GM19397 (cell line): ENCODE measurements at regions not wholly inside any gene's neighbourhood (a gene's known extent, or its start where the extent isn't known, plus 50 kb on each side); places are given as distances from the start of the nearest gene placed in this dataset.
"Not testable (repeated sequence)": the region's sequence is repeated elsewhere in the genome, so short reads cannot be mapped to it uniquely, and the experiment has no call there.

Source experiments
- ATAC-seq: cut with Tn5 transposase; IDR thresholded peaks from one replicate; pipeline ENCODE4 v1.9.1; 2021; ENCODE audit warnings: mild to moderate bottlenecking, moderate library complexity; ENCODE audit not compliant: unreplicated experiment

DNA sequence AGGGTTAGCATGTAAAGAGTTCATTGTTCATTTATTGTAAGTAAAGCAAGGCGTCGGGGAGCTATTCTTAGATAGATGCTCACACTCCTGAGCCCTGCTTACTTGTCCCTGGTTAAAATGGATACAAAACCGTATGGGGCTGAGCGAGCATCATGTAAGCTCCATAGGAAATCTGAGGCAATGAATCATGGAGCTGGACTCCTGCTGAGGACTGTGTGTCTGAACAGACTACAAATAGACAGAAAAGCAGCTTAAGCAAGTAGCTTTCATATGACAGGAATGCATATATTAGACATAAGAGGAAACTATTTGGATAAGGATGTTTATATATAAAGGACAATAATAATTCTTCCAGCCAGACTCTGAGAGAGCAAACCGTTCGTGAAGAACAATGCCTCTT is 604.9 kb upstream of the PTBP2 start:
- ATAC-seq = no peak

DNA sequence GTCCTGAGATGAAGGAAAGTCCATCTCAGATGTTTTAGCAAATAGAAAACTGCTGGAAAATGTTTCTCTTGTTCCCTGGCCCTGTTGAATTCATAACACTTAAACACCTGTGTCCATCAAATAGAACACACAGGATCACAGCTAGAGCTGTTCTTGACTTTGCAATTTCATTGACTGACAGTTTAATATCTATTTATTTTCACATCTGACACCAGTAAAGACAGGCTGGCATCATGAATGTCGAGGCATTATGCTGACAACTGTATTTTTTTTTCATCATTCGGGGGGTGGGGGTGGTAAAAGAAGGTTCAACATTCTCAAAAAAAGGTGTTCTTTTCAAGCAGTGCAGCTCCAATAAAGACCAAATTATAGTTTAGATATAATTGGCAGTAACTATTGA is 591.2 kb upstream of the PTBP2 start:
- ATAC-seq = no peak

DNA sequence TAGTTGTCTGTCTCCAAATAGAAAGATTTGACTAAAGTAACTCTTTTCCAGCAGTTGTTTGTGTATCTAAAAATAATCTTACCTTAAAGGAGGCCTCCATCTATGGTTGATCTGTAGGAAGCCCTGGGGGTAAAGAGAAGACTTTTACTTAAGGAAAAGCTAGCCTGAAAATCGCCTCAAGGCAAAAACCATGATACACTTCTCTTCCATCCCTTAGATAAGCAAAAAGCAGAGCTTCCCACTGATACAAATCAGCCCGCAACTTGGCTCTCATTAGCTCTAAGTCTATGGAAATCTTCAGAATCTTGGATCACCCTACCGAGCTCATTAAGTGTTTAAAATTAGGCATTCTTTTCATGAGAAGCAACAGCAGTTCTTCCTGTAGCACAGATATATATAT is 576.9 kb upstream of the PTBP2 start:
- ATAC-seq = no peak

DNA sequence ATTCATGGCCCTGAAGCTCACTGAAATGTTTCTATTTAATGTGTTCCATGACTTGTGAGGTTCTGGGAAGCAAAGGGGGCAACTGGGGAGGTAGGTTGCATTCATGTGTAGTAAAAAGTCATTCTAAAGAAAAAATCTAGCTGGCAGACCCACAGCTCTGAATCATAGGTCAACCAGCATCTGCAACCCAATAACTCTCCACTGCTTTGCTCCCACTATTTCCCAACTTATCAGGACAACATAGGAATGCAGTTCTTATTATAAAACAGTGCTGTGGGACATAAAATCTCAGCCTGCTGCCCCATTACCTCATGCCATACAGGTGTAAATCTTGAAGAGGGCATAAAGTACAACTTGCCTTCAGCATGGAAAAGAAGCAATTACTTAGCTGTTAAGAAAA is 576.1 kb upstream of the PTBP2 start:
- ATAC-seq = no peak

DNA sequence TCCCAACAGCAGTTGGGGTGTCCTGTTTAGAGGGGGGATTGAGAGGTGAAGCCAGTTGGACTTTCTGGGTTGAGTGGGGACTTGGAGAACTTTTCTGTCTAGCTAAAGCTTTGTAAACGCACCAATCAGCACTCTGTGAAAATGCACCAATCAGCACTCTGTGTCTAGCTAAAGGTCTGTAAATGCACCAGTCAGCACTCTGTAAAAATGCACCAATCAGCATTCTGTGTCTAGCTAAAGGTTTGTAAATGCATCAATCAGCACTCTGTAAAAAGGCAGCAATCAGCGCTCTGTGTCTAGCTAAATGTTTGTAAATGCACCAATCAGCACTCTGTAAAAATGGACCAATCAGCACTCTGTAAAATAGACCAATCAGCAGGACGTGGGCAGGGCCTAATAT is 568.6 kb upstream of the PTBP2 start:
- ATAC-seq = not testable (repeated sequence)

DNA sequence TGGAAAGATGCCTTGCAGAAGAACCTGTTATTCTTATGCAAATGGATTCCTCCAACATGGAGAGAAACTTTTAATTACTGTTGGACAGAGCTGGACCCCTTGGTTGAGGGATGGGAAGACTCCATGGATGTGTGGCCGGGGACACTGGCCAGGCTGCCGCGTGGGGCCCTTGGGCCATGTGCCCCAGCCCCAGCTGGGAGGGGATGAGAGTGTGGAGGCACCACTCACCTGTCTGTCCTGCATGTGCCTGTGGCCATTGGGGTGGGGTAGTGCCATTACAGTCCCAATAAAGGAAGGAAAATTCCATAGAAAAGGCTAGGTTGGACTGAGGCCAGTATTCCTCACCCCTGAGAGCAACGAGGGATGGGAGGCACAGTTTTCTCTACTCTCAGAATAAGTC is 564.5 kb upstream of the PTBP2 start:
- ATAC-seq = no peak

DNA sequence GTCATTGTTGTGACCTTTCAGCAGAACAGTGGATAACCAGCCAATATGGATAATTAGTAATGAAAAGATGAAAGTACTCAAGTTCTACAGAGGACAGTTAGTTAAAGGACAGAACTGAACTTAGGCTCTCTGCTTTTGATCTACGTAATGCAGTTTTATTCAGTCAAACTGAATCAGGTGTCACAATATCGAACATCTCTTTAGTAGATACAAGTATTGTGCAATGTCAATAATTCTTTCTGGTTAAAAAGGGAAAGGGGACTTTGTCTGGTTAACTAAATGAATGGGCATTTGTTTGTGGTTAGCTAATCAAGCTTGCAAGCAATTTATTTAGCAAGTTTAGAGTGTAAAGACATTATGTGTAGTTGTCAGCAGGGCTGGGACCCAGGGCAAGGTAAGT is 562.2 kb upstream of the PTBP2 start:
- no peak for ATAC-seq

DNA sequence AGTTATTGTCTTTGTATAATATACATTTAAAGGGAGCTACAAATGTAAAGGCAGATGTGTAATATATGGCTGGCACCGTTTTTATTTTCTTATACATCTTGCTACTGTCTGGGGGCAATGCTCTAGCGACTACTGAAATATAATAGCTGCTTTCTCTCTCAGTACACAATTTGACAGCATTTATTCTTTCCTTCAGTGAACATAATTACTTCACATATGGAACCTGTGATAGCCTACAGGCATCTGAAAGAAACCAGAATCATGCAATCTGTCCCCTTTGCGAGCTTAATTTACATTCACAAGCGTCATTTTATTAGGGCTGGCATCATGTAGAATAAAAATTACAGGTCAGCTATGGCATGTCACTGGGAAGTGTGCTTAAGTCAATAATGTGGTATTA is 557.5 kb upstream of the PTBP2 start:
- ATAC-seq = no peak

DNA sequence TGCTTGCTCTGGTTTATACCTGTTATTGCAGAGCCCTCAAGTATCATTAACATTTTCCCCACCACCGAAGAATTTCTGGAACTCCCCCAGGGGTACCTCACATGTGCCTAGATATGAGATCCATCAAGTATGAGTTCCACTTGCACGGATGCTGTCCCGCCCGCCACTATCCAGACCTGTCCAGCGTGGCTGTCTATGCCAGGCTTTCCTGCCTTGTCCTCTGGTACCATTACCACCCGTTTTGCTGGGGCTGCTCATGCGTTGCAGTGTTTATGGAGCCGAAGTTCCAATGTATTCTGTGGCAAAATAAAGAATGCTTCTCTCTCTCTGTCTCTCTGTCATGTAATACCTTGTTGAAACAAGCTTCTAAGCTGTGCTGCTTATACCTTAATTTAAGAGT is 543.5 kb upstream of the PTBP2 start:
- ATAC-seq = no peak

DNA sequence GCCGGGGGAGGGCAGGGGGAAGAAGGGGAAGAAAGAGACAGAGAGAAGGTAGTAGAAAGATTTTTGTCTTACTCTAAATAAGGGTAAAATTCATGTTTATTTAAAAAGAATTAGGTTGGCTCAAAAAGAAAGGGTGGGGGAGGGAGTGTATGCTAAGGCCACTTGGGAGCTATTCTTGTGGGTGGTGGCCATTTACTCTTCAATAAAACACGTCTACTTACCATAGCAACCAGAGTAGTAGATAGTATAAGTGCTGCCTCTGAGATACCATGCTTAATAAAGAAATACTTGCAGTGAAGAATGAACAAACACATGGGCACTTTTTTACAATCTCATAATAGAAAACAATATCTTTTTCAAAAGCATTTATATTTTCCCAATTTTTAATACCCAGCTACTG is 538.1 kb upstream of the PTBP2 start:
- no peak for ATAC-seq

DNA sequence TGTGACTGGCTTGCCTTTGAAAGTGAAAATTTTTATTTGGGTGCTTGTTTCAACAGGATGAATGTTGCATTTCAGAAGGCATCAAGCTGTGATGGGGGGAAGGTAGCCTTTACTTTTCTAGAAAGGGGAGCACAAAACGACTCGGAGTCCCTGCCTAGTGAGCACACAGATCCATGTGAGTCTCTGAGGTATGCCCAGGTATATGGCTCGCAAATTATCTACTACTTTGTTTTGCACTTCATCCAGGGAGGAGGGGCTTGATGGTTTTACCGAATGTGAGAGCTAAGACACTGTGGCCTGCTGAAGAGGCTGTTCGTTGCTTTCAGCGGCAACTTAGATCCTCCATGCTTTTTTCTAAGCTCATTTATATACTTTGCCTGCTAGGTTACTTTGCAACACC is 537.7 kb upstream of the PTBP2 start:
- ATAC-seq = no peak

DNA sequence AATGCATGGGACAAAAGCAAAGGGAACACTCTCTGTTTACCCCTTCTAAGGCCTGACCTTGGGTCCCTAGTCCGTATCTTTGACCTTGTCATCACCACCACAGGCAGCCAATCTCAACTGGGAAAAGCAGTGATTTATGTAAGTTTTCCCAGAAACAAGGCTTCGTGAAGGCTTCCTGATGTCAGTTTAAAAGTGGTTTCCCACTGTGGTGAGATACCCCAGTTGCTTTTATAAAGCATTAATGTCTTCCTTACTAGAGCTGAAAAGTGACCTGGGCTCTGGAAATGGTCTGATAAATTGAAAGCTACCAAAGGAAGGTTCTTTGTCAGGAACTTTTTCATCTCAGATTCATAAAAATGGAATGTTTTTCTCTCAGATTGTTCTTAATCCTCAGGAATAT is 536.4 kb upstream of the PTBP2 start:
- no peak for ATAC-seq

DNA sequence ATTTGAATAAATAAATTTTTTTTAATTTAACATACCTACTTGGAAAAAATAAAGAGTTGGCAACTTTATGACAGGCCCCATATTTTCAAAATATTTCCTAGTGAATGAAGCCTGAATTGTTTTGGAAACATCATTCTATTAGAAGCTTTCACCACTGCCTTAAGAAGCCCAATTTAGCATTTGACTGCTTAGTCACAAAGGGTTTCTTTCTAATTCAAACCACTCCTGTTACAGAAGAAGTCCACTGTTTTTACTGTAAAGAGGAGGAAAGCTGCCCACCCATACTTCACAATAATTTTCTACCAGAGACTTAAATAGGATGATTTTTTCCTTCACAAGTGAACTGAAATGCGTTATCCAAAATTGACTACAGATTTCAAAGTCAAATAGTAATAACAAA is 534.6 kb upstream of the PTBP2 start:
- no peak for ATAC-seq

DNA sequence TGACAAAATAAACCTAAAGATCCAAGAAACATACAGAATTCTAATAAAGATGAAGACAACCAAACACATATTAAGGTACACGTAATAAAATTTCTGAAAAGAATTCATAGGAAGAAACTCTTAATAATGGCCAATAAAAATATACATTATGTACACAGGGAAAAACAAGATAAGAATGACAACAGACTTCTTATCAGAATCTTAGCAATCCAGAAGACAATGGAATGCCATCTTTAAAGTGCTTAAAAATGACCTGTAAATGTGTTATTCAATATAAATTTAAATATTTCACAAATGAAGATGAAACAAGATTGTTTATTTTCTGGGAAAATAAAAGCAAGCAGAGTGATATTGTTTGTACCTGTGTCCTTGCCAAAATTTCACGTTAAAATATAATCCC is 530.4 kb upstream of the PTBP2 start:
- ATAC-seq = no peak

DNA sequence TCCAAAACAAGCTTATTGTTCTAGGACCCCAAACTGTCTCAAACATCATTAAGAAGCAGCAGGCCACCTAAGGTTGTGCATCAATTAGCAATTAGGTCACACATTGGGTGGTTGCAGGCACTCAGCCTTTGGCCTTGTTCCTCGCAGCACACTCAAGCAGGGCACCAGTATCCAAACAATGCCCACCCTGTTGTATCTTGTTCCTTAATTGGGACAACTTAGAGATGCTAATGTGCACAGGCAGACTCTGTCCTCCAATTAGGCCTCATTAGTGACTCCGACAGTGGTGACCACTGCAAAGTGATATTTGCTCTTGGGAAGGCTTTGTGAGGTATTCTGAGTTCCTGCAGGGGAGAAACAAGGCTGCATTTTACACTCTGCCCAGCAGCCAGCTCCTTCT is 515.1 kb upstream of the PTBP2 start:
- ATAC-seq = no peak

DNA sequence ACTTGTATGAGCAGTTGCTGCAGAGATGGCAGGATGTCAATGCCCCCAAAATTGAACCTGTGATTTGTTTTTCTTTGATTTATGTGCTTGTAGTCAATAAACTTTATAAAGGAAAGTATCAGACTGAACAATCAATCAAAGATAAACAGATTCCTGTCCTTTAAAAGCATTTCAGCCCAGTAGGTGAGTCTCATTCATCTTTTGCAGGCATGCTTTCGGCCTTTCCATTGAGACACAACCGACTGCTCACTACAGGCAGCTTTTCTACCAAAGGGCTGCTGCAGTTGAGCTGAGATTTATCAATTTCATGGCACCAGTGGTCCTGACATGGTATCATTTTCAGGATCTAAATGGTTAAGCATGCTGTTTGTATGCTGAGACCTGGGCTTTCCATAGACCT is 513.6 kb upstream of the PTBP2 start:
- no peak for ATAC-seq

DNA sequence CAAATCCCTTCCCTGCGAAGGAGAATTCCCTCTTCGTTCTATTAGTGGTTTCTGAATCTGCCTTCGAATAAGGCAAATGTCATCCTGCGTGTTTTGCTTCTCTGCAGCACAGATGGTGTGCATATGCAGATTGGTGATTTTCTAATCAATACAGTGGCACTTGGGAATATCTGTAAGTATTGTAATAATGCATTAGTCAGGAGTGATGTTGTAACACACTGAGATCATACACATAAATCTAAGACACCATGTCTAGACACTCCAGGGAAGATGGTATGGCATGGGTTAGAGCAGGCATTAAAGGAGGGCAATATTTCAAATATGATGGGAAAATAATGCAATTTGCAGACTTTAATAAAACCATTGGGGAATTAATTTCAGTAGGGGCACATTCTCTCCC is 513.2 kb upstream of the PTBP2 start:
- ATAC-seq = no peak

DNA sequence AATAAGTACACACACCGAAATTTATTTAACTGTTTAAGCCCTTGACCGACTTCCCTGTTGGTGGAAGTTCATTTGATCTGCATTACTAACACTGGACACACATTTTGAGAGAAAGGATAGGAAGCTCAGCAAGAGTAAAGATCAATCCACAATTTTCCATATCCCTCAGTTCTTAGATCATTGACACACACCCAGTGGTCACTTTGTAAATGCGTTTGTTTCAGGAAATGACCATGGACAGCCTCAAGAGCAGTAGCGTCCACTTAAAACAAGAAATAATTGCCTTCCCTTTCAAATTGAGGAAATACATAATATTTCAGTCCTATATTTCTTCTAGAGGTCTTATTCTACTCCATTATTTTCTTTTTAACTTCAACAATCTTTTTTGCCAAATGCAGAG is 511.5 kb upstream of the PTBP2 start:
- no peak for ATAC-seq

DNA sequence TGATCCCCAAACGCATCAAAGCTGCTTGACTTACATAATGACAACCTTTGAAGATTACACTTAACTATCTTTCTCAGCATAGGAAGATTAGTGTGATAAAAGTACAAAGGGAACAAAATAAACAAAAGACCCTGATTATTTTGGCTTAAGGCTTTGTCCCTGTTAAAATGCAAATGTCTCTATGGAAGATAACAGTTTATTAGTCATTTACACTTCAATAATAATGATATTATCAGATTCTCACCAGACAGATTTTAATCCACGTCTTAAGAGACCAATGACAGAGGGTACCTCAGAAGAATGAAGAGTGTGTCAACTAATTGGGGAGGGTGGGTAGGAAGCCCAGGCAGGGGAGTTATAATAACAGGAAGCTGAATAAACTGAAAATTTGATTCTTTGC is 510.4 kb upstream of the PTBP2 start:
- no peak for ATAC-seq

DNA sequence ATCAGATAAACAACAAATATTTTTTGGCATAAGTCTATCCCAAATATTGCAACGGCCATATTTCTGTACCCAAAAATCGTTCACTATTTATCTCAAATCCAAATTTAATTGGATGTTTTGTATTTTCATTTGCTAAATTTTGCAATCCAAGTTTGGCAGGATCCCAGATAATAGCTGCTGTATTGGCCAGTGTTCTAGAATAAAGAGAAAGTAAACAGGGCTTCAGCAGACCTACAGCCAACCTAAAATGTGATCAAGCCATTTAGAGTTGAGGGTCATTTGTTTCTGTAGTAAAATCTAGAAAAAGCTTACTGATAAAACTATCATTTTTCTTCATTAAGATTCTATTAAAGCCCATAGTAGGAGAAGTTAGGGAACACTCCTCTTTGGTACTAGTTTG is 506.6 kb upstream of the PTBP2 start:
- ATAC-seq = no peak

DNA sequence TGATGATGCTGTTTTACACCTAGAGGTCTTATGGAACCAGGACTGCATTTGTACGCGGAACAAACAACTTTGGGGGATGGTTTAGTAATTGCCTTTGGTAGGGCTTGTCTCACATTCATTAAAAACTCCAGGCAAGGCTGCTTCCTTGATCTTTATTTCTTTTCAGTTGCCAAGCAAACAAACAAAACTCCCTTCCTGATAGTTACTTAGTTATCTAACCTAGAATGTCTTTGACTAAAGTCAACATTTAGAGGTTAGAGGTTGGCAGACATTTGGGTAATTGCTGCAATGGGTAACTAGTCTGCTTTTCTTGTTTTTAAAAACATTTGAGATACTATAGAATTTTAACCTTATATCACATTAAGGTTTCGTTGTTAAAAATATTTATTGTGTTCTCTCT is 500.9 kb upstream of the PTBP2 start:
- ATAC-seq = no peak

DNA sequence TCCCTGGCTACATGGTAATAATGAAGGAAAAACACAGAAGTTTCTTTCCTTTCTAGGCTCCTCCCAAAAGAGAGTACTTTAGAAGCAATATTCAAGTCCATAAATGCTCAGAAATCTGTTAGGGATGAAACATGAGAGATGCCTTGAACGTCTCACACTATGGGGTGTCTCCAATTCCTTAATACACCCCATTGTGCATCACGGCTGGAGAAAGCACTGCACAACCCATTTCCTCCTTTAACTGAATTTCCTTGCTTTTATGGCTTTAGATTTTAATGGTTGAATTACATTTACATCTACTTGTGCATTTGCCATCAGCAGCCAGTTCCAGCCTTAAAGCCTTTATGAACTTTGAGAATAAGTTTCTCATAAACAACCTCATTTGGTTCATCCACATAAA is 498.9 kb upstream of the PTBP2 start:
- no peak for ATAC-seq

DNA sequence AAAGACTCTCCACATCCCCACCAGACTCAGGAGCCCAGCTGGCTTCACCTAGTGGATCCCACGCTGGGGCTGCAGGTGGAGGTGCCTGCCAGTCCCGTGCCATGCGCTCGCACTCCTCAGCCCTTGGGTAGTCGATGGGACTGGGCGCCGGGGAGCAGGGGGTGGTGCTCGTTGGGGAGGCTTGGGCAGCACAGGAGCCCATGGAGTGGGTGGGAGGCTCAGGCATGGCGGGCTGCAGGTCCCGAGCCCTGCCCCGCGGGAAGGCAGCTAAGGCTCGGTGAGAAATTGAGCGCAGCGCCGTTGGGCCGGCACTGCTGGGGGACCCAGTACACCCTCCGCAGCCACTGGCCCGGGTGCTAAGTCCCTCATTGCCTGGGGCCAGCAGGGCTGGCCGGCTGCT is 497.4 kb upstream of the PTBP2 start:
- ATAC-seq = not testable (repeated sequence)

DNA sequence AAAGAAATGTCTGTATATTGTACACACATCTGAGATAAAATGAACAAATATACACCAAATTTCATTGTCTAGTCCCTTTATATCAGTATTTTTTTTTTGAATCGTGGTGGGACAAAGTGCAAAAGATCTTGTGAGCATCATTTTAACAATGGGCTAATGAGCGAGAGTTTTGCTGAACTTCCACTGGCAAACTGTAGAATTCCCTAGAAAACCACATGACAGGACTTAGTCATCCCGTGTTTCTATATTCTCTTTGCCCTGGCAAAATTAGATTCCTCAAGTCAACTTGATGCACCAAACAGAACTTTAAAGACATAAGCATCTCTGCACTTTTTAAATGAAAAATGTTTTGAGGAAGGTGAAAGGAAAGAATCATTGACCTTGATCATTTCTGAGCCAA is 488.2 kb upstream of the PTBP2 start:
- no peak for ATAC-seq
